Stimulated activated CD8-positive, alpha-beta memory T cell treated with anti-CD3 and anti-CD28 coated beads, Interleukin-15, amount 100 ng/mL, for 24 hours (primary cell): ENCODE measurements at regions not wholly inside any gene's neighbourhood (a gene's known extent, or its start where the extent isn't known, plus 50 kb on each side); places are given as distances from the start of the nearest gene placed in this dataset.
"Not testable (repeated sequence)": the region's sequence is repeated elsewhere in the genome, so short reads cannot be mapped to it uniquely, and the experiment has no call there.

Experiments
- DNase-seq: peaks from one replicate; pipeline ENCODE4 v3.0.0-alpha.2; 2020; ENCODE audit warnings: low read depth

DNA sequence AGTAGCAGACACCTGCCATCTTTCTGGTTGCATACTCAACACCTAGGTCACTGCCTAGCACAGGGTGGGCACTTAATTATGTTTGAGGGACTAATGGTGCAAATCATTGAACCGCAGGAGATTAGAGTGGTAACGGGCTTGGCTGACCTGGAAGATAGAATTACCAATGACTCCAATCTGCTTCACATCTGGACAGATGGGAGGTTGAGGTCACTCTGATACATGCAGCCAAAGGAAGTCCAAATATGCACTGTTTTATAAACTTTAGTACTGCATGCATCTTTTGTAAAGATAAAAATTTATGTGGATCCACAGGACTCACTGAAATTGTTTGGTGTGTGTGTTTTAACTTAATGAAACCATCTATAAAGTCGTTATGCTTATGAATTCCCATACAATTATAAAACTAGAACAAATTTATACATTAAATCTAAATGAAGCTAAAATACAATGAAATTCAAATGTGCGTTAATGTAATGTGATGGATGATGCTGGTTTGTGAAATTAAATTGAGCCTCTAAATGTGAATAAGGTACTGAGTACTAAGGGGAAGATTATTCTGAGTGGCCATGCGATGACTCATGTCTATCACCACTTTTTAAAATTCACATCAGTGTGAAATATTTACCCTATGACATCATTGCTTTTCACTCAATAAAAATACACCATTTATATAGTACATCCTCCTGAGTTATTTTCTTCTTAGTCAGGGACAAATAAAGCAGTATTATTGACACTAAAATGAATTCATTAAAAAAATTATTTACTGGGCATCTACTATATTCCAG is 224.7 kb upstream of the FAM78B start:
- no peak for DNase-seq

DNA sequence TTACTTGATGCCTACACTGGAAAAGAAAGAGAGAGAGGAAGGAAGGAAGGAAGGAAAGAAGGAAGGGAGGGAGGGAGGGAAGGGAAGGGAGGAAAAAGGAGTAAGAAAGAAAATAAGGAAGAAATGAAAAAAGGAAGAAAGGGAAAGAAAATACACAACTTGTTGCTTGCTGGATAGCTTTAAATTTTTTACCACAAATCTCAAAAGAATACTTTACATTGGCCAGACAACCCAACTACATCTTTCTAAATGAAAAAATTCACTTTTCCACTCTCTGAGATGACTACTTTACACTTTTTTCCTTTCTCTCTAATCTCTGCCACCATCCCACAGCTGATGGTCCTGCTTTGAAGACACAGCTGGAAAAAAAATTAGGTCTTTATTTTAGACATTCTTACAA is 228.9 kb upstream of the FAM78B start:
- DNase-seq = no peak

DNA sequence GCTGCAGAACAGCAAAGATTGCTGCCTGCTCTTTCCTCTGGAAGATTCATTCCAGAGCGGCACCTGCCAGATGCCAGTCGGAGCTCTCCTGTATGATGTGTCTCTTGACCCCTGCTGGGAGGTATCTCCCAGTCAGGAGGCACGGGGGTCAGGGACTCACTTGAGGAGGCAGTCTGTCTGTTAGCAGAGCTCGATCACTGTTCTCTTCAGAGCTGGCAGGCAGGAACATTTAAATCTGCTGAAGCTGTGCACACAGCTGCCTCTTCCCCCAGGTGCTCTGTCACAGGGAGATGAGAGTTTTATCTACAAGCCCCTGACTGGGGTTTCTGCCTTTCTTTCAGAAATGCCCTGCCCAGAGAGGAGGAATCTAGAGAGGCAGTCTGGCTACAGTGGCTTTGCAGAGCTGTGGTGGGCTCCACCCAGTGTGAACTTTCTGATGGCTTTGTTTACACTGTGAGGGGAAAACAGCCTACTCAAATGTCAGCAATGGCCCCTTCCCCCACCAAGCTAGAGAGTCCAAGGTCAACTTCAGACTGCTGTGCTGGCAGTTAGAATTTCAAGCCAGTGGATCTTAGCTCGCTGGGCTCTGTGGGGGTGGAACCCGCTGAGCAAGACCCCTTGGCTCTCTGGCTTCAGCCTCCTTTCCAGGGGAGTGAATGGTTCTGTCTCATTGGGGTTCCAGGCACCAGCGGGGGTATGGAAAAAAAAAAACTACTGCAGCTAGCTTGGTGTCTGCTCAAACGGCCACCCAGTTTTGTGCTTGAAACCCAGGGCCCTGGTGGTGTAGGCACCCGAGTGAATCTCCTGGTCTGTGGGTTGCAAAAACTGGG is 242.7 kb upstream of the FAM78B start:
- DNase-seq = not testable (repeated sequence)

DNA sequence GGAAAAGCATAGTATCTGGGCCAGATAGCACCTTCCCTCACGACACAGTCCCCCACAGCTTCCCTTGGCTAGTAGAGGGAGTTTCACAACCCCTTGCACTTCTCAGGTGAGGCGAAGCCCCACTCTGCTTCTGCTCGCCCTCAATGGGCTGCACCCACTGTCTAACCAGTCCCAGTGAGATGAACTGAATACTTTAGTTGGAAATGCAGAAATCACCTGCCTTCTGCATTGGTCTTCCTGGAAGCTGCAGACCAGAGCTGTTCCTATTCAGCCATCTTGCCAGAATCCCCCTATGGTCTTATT is 243.2 kb upstream of the FAM78B start:
- DNase-seq = no peak

- not testable (repeated sequence) for DNase-seq
Measured at GRCh38 chr1:166416831-166417230, 250.0 kb upstream of the FAM78B start.

GRCh38 chr1:166418344-166418933 is 251.6 kb upstream of the FAM78B start:
- no peak for DNase-seq

DNA sequence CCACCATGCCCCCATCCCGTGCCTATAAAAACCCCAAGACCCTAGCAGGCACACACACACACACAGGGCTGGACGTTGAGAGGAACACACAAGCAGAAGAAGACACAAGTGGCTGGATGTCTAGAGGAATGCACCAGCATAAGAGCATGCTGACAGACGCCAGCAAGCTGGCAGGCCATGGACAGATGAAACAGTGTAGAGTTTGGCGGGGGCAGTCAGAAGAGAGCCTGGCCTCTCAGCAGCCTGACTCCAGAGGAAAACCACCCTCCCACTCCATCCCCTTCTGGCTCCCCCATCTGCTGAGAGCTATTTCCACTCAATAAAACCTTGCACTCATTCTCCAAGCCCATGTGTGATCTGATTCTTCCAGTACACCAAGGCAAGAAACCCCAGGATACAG is 255.8 kb upstream of the FAM78B start:
- not testable (repeated sequence) for DNase-seq

GRCh38 chr1:166432655-166433054 is 265.9 kb upstream of the FAM78B start:
- no peak for DNase-seq

- DNase-seq = not testable (repeated sequence)
Measured at GRCh38 chr1:166433404-166434304, 266.9 kb upstream of the FAM78B start.

DNA sequence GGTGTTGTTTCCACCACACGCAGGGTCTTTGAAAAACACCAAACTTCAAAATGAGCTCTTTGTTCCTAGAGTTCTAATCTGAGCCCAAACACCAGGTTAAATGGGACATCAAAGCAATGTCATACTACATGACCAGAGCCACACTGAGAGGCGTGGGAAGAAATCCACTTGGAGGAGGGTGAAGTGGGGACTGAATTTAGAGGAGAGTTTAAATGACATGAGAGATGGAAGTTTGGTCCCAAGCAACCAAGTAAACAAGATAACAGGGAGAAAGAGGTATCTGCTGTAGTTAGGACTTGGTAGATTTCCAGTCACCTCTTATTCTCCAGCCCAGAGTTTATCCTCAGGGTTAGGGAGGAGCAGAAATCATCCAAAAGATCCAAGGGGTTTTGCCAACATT is 290.9 kb upstream of the FAM78B start:
- no peak for DNase-seq

DNA sequence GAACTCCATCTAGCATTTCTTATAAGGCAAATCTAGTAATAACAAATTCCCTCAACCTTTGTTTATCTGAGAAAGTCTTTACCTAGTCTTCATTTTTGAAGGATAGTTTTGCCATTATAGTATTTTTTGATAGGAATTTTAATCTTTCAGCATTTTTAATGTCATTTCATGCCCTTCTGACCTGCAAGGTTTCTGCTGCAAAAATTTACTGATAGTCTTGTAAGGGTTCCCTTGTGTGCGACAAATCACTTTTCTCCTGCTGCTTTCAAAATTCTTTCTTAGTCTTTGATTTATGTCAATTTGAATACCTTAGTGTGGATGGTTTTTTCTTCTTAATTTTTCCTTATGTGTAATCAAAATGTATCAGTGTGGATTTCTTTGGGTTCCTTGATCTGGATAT is 297.5 kb upstream of the FAM78B start:
- no peak for DNase-seq

DNA sequence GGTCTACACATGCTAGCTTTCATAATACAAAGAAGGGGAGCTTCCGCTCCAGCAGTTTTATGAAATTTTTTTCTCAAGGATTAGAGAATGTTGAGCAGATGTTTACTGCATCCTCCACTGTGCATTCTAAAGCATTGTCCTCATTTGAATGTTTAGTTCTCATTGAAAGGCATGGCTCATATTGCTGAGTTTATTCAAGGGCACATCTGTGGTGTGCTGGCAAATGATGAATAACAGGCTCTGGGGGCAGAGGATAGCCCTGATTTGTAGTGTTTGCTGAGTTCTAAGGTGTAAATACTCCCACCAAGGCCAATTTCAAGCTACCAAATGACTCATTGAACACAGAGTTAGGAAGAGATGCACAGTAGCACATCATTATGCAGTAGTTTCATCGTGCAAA is 303.2 kb upstream of the FAM78B start:
- DNase-seq = no peak

DNA sequence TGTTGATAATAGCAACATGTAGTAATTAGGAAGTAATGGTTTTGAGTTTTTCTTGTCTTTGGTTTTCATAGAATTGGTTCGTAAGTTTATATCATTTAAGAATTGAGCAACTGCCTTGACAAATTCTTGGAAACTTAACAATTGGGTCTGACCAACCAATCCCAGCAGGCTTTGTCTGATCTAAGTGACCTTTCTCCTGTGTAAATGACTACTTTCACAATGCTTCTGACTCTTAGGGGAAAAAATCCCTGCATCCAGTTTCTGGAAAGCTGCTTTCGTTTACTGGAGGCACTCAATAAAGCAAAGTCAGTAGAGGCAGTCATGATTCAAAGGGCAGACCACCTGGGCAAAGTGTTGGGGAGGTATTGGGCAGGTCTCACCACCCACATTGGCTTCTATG is 303.6 kb upstream of the FAM78B start:
- no peak for DNase-seq

DNA sequence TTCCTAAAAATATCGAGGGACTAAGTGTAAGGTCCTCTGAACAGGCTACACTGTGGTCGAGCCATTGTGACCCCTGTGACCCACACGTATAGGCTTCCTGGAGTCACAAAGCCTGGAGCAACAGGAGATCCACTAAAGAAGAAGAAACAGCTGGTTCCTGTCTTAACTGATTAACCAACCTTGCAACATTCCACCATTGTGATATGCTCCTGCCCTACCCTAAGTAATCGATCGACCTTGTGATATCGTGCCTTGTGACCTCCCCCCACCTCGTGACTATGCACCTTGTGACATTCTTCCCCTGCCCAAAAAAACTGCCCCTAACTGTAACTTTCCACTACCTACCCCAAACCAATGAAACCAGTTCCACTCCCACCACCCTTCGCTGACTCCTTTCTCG is 304.6 kb upstream of the FAM78B start:
- DNase-seq = no peak

DNA sequence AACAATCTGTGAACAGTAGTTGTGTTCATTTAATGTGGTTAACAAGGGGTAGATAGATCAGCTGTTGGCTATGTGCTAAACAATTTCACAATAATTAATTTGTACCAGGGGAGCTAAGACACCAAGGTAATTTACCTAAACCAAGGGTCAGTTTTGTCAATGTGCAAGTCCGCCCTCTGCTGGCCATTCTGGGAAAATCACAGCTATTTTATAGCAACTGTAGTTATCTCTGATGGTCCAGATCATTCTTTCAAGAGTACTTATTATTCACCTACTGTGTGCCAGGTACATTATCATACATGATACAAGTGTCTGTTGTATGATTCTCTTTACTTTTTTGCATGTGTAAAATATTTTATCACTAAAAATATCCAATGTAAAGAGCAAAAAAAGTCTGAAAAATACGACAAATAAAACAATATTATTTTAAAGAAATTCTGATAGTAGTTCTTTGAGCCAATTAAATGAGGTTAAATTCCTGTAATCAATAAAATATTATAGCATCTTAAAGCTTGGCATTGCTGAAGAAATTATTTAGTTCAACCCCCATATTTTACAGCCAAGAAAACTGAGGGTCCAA is 312.3 kb upstream of the FAM78B start:
- DNase-seq = peak; percentile 41

- DNase-seq = no peak
Measured at GRCh38 chr1:166484471-166484870, 317.7 kb upstream of the FAM78B start.

GRCh38 chr1:166484871-166485270 is 318.1 kb upstream of the FAM78B start:
- DNase-seq = no peak

DNA sequence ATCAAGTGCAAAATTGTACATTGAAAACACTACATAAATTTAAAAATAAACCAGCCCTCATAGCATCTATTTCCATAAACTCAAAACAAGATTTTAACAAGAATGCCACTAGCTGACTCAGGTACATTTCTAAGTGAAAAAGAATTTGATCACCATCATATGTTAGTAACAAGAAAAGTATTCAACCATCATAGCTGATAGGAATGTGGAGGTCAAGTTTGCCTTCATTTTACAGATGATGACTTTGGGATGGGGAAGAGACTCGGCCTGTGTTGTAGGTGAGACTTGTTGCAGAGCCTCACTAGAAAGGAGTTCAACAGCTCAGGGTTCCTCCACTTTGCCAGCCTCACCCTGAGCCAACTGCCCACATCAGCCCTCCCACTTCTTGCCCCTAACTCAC is 318.8 kb upstream of the FAM78B start:
- no peak for DNase-seq

DNA sequence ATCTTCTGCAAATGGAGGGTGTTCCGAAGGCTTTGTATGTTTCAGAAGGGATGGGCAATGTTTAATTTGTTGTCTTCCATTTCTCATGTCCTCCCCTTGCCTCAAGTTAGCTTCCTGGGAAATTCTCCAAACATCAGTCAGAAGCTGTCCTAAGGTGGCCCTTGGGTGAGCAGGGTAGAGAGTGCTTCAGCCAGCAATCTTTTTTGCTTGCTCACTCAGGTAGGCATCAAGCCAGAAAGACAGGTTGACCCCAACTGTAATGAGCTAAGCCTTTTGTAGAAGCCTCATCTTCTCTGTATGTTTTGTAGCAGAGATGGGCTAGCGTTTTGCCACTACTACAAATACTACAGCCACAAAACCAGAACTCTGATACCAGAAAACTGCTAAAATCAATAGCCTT is 321.5 kb upstream of the FAM78B start:
- DNase-seq = no peak

DNA sequence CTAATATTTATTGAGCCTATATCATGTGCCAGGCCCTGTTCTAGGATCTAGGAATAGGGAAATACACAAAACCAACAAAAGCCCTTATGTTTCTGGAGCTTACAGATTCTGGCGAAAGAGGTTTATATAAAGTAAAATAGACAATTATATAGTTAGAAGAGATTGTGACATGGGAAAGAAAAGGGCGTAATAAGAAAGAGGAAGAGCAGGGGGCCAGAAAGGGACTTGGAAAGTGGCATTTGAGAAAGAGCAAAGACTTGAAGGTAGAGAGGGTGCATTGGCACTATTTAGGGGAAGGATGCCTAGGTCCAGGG is 322.5 kb upstream of the FAM78B start:
- no peak for DNase-seq

DNA sequence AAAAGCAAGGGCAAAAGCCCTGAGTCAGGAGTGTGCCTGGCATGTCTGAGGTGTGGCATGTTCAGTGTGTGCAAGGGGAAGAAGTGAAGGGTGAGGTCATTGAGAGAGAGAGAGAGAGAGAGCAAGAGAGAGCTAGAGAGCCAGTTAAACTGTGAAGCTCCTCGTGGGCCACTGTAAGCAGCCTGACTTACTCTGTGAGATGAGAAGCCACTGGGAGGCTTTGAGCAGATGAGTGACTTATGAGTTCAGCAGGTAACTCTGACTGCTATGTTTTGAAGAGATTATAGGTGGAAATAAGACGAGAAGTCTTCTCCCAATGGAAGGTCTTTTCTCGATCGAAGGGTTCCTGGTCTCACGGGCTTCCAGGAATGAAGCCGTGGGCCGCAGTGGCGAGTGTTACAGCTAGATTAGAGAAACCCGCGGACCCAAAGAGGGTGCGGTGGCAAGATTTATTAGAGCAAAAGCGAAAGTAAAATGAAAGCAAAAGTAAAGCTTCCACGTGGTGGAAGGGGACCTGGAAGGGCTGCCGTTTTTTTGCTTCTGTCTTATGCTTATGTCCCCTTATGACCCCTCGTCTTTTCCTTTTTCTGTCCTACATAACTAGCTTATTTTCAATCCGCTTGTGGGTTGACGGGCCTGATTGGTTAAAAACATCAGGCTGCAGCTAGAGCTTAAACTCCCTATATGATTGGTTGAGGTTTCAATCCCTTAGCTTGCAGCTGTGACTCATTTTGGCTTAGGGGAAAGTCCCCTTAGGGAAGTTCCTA is 323.1 kb upstream of the FAM78B start:
- no peak for DNase-seq
